ENCODE measurements at regions not wholly inside any gene's neighbourhood (a gene's known extent, or its start where the extent isn't known, plus 50 kb on each side); places are given as distances from the start of the nearest gene placed in this dataset.

GRCh38 chr2:142545036-142545435 lies 332.4 kb upstream of the KYNU start:
- Mint-ChIP-seq H3K27ac (no peak overlapping the region), H3K9me3 (peaks cover 2% of the 10 kb centered on the region)

GRCh38 chr2:142544173-142544572 lies 333.3 kb upstream of the KYNU start:
- ATAC-seq (ENCODE audit: low read depth) (no peak), DNase-seq (no peak)
- Mint-ChIP-seq H3K4me3 (no peak overlapping the region), H3K36me3 (no peaks in the 10 kb centered on the region), H3K4me1 (no peaks in the 10 kb centered on the region), H3K27ac (no peak overlapping the region), H3K9me3 (peaks cover 2% of the 10 kb centered on the region), H3K27me3 (no peaks in the 10 kb centered on the region)
- POLR2A ChIA-PET: no interaction called here

More at GRCh38 chr2:142545036-142545435, 332.4 kb upstream of the KYNU start:
- no peak for ATAC-seq (ENCODE audit: low read depth)
- Mint-ChIP-seq H3K4me3 (no peak overlapping the region), H3K36me3 (no peaks in the 10 kb centered on the region), H3K4me1 (no peaks in the 10 kb centered on the region), H3K27me3 (no peaks in the 10 kb centered on the region)
- no peak for DNase-seq
- POLR2A ChIA-PET: no interaction called here

DNA sequence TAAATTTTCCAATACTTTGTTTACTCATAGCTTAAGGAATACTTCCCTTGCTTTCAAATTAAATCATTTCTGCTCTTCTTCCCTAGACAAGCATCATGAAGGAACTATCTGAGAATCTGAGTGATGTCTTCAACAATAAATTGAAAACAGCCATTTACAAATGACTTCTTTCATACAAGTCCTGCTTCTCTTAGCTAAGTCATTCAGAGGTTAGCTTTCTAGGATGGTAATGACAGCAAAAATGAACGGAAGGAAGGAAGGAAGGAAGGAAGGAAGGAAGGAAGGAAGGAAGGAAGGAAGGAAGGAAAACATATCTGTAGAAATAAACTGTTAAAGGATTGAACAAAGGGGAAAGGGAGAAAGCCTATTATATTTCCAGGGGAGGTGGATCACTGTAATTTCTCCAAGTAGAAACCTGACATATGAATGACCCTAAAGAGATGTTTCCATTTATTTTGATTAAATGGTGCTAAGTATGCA lies 335.0 kb upstream of the KYNU start:
- no peaks in the 10 kb centered on the region for H3K36me3 Mint-ChIP-seq
- DNase-seq (no peak), ATAC-seq (ENCODE audit: low read depth) (no peak)
- no peak overlapping the region for H3K4me3 Mint-ChIP-seq
- no peaks in the 10 kb centered on the region for H3K27me3 Mint-ChIP-seq
- no peaks in the 10 kb centered on the region for H3K9me3 Mint-ChIP-seq
- no peaks in the 10 kb centered on the region for H3K4me1 Mint-ChIP-seq
- H3K27ac Mint-ChIP-seq: no peak overlapping the region
- POLR2A ChIA-PET: no interaction called here

DNA sequence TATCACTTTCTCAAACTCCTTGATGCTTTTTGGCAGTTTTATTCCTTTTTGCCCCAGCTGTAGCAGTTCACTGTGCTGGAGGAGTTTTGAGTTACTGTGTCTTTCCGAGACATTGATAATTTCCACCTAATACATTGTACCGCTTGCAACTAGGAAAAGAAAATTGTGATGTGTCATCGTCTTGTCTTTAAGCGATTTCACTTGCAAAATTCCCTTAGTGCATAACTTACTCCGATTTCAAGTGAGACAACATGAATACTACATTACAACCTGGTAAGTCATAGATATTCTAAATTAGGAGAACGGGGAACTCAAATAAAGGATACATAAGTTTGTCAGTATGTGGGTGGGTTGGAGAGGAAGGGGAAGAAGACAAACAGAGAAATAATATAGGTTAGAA lies 340.5 kb upstream of the KYNU start:
- ATAC-seq (ENCODE audit: low read depth): no peak

DNA sequence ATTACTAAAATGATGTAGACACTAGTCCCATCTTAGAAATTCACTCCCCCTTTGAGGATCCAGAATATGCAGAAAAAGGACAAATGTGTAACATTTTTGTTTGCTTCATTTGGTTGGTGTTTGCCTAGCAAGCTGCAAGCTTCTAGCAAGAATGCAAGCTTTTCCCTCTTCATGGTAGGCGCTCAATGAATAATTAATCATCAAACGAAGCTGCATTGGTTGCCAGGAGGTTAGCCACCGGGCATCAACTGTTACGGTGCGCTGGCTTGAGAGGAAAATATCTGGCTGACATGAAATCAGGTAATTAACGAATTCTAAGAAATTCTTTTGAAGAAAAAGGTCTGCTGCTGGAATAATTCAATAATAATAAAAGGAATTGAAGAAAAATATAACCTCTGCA lies 341.0 kb upstream of the KYNU start:
- DNase-seq: no peak
- POLR2A ChIA-PET: no interaction called here
- H3K27ac Mint-ChIP-seq: no peak overlapping the region
- no peak for ATAC-seq (ENCODE audit: low read depth)
- no peak overlapping the region for H3K4me3 Mint-ChIP-seq
- no peaks in the 10 kb centered on the region for H3K4me1 Mint-ChIP-seq
- H3K27me3 Mint-ChIP-seq: no peaks in the 10 kb centered on the region
- H3K9me3 Mint-ChIP-seq: peaks cover under 1% of the 10 kb centered on the region
- H3K36me3 Mint-ChIP-seq: no peaks in the 10 kb centered on the region

More for the DNA sequence above, 340.5 kb upstream of the KYNU start:
- Mint-ChIP-seq H3K9me3 (no peaks in the 10 kb centered on the region), H3K36me3 (no peaks in the 10 kb centered on the region), H3K4me1 (no peaks in the 10 kb centered on the region), H3K27ac (no peak overlapping the region), H3K27me3 (no peaks in the 10 kb centered on the region), H3K4me3 (no peak overlapping the region)
- POLR2A ChIA-PET: no interaction called here
- no peak for DNase-seq

- Mint-ChIP-seq H3K36me3 (no peaks in the 10 kb centered on the region), H3K4me1 (no peaks in the 10 kb centered on the region), H3K4me3 (no peak overlapping the region), H3K27ac (no peak overlapping the region), H3K9me3 (peaks cover 3% of the 10 kb centered on the region), H3K27me3 (no peaks in the 10 kb centered on the region)
- ATAC-seq (ENCODE audit: low read depth) (no peak), DNase-seq (no peak)
- POLR2A ChIA-PET: no interaction called here
Measured at GRCh38 chr2:142535311-142535710, 342.2 kb upstream of the KYNU start.

GRCh38 chr2:142533177-142533576 lies 344.3 kb upstream of the KYNU start:
- Mint-ChIP-seq H3K27ac (no peak overlapping the region), H3K27me3 (no peaks in the 10 kb centered on the region), H3K4me3 (no peak overlapping the region), H3K36me3 (no peaks in the 10 kb centered on the region), H3K4me1 (no peaks in the 10 kb centered on the region), H3K9me3 (peaks cover 3% of the 10 kb centered on the region)
- ATAC-seq (ENCODE audit: low read depth): no peak
- POLR2A ChIA-PET: no interaction called here
- no peak for DNase-seq

- H3K4me1 Mint-ChIP-seq: no peaks in the 10 kb centered on the region
- no peak for DNase-seq
- no peak overlapping the region for H3K27ac Mint-ChIP-seq
- no peak for ATAC-seq (ENCODE audit: low read depth)
- H3K27me3 Mint-ChIP-seq: no peaks in the 10 kb centered on the region
- peaks cover 3% of the 10 kb centered on the region for H3K9me3 Mint-ChIP-seq
- no peaks in the 10 kb centered on the region for H3K36me3 Mint-ChIP-seq
- H3K4me3 Mint-ChIP-seq: no peak overlapping the region
- POLR2A ChIA-PET: no interaction called here
Measured at GRCh38 chr2:142531377-142531776, 346.1 kb upstream of the KYNU start.

- H3K9me3 Mint-ChIP-seq: no peaks in the 10 kb centered on the region
- H3K4me3 Mint-ChIP-seq: no peak overlapping the region
- no peak for DNase-seq
- ATAC-seq (ENCODE audit: low read depth): no peak
- POLR2A ChIA-PET: no interaction called here
- H3K36me3 Mint-ChIP-seq: no peaks in the 10 kb centered on the region
- H3K27me3 Mint-ChIP-seq: no peaks in the 10 kb centered on the region
- no peak overlapping the region for H3K27ac Mint-ChIP-seq
- no peaks in the 10 kb centered on the region for H3K4me1 Mint-ChIP-seq
Measured at GRCh38 chr2:142525720-142526119, 351.7 kb upstream of the KYNU start.

- H3K4me3 Mint-ChIP-seq: no peak overlapping the region
- no peak overlapping the region for H3K27ac Mint-ChIP-seq
- H3K36me3 Mint-ChIP-seq: no peaks in the 10 kb centered on the region
- POLR2A ChIA-PET: no interaction called here
- ATAC-seq (ENCODE audit: low read depth) (no peak), DNase-seq (no peak)
- H3K9me3 Mint-ChIP-seq: no peaks in the 10 kb centered on the region
- no peaks in the 10 kb centered on the region for H3K27me3 Mint-ChIP-seq
- H3K4me1 Mint-ChIP-seq: no peaks in the 10 kb centered on the region
Measured at GRCh38 chr2:142521492-142521891, 356.0 kb upstream of the KYNU start.

DNA sequence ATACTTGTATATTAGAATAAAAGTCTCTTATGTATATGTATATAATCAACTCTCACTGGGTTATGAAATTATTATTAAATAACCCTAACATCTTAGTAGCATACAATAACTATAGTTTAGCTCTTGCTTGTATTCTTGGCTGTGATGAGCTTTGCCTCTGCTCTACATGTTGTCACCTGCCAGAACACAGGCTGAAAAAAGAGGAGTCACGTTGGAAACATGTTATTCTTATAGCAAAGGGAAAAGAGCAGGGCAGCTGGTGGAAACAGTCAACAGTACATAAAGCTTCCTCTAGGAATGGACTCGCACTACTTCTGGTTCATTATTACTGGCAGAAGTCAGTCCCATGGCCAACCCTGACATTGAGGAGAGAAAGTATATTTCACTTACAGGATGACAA lies 362.0 kb upstream of the KYNU start:
- Mint-ChIP-seq H3K4me3 (no peak overlapping the region), H3K27ac (no peak overlapping the region), H3K36me3 (no peaks in the 10 kb centered on the region), H3K27me3 (no peaks in the 10 kb centered on the region), H3K9me3 (no peaks in the 10 kb centered on the region), H3K4me1 (no peaks in the 10 kb centered on the region)
- POLR2A ChIA-PET: no interaction called here
- no peak for DNase-seq
- ATAC-seq (ENCODE audit: low read depth): no peak

GRCh38 chr2:142509401-142509800 lies 368.1 kb upstream of the KYNU start:
- POLR2A ChIA-PET: no interaction called here
- no peaks in the 10 kb centered on the region for H3K27me3 Mint-ChIP-seq
- DNase-seq: no peak
- ATAC-seq (ENCODE audit: low read depth): no peak
- H3K4me3 Mint-ChIP-seq: no peak overlapping the region
- H3K9me3 Mint-ChIP-seq: no peaks in the 10 kb centered on the region
- H3K27ac Mint-ChIP-seq: no peak overlapping the region
- no peaks in the 10 kb centered on the region for H3K4me1 Mint-ChIP-seq
- H3K36me3 Mint-ChIP-seq: no peaks in the 10 kb centered on the region

GRCh38 chr2:142504754-142505153 lies 372.7 kb upstream of the KYNU start:
- H3K36me3 Mint-ChIP-seq: no peaks in the 10 kb centered on the region
- DNase-seq: no peak
- H3K27me3 Mint-ChIP-seq: no peaks in the 10 kb centered on the region
- H3K27ac Mint-ChIP-seq: no peak overlapping the region
- no peak overlapping the region for H3K4me3 Mint-ChIP-seq
- ATAC-seq (ENCODE audit: low read depth): no peak
- H3K9me3 Mint-ChIP-seq: peaks cover 5% of the 10 kb centered on the region
- POLR2A ChIA-PET: no interaction called here
- no peaks in the 10 kb centered on the region for H3K4me1 Mint-ChIP-seq

- Mint-ChIP-seq H3K4me1 (no peaks in the 10 kb centered on the region), H3K9me3 (peaks cover 5% of the 10 kb centered on the region), H3K27ac (no peak overlapping the region), H3K36me3 (no peaks in the 10 kb centered on the region), H3K4me3 (no peak overlapping the region), H3K27me3 (no peaks in the 10 kb centered on the region)
- DNase-seq: no peak
- POLR2A ChIA-PET: no interaction called here
- ATAC-seq (ENCODE audit: low read depth): no peak
Measured at GRCh38 chr2:142502402-142502801, 371.6 kb upstream of the LRP1B start.

DNA sequence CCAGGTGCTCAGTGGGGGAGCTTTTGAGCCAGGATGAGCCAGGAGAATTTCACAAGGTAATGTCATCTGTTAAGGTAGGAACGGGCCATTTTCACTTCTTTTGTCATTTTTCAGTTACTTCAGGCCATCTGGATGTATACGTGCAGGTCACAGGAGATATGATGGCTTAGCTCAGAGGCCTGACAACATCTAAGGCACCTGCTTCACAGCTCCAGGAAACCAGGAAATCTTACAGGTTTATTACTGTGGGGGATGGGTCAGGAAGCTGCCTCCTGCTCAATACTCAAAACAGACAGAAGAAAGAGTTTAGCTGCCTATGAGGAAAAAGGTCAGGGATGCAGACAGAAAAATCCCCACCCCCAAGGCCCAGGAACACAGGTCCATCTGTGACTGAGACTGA lies 364.3 kb upstream of the LRP1B start:
- H3K36me3 Mint-ChIP-seq: no peaks in the 10 kb centered on the region
- no peaks in the 10 kb centered on the region for H3K4me1 Mint-ChIP-seq
- POLR2A ChIA-PET: no interaction called here
- ATAC-seq (ENCODE audit: low read depth) (no peak), DNase-seq (no peak)
- peaks cover under 1% of the 10 kb centered on the region for H3K9me3 Mint-ChIP-seq
- H3K4me3 Mint-ChIP-seq: no peak overlapping the region
- H3K27me3 Mint-ChIP-seq: no peaks in the 10 kb centered on the region
- no peak overlapping the region for H3K27ac Mint-ChIP-seq

All from activated naive CD8-positive, alpha-beta T cell treated with anti-CD3 and anti-CD28 coated beads, Interleukin-2, amount 10 ng/mL, durations not matched to agents 7 days and 5 days (primary cell).